Adrenal gland (tissue), 5 donors: ENCODE measurements at regions not wholly inside any gene's neighbourhood (a gene's known extent, or its start where the extent isn't known, plus 50 kb on each side); places are given as distances from the start of the nearest gene placed in this dataset.

Experiments
- CTCF ChIP-seq, 6 experiments: fragments of 450-650 bp in 4 of 6; fragments of 200-600 bp in 2 of 6; sonication (generic) in 1 of 6; IDR thresholded peaks; 1 replicate in 5 of 6; 2 replicates in 1 of 6; pipeline versions ENCODE4 v1.5.1 to v1.8.0; 2016 to 2021; ENCODE audit warnings: antibody characterized with exemption in 6 of 6, mild to moderate bottlenecking in 2 of 6, moderate library complexity in 1 of 6
- POLR2A ChIP-seq, 2 donors: fragments of 450-650 bp; IDR thresholded peaks; one replicate each; pipeline ENCODE4 v1.6.1; 2017; ENCODE audit warnings: antibody characterized with exemption in 2 of 2, mild to moderate bottlenecking in 2 of 2, moderate library complexity in 1 of 2
- donor health status: DM: no; HTN: no; CAD: no.

GRCh38 chr20:57022306-57022705 is 244.1 kb downstream of the BMP7 start:
- no peak for TF ChIP-seq CTCF (IDR thresholded peaks at IDR 0.05)
- no peak for TF ChIP-seq POLR2A (IDR thresholded peaks at IDR 0.05)
